Smooth muscle cell (in vitro differentiated cells): ENCODE measurements at regions not wholly inside any gene's neighbourhood (a gene's known extent, or its start where the extent isn't known, plus 50 kb on each side); places are given as distances from the start of the nearest gene placed in this dataset.

ENCODE experiments used
- DNase-seq: peaks from one replicate; lab custom pipeline; 2025; ENCODE audit not compliant: unreplicated experiment; lab: John Stamatoyannopoulos, UW
- H2AFZ ChIP-seq: fragments of 200-600 bp; sonication (generic); 2 replicates; pipeline ENCODE4 v1.6.0; 2016; ENCODE audit warnings: antibody characterized with exemption, low read depth, mild to moderate bottlenecking
- H3F3A ChIP-seq: fragments of 200-600 bp; sonication (generic); 2 replicates; pipeline ENCODE4 v1.6.0; 2017; ENCODE audit warnings: antibody characterized with exemption, low read depth
- H3K27ac ChIP-seq: fragments of 200-600 bp; sonication (generic); 2 replicates; pipeline ENCODE4 v1.5.1; 2016; ENCODE audit warnings: low read depth, mild to moderate bottlenecking
- H3K27me3 ChIP-seq: fragments of 200-600 bp; sonication (generic); 2 replicates; pipeline ENCODE4 v1.6.1; 2016; ENCODE audit warnings: low read depth, mild to moderate bottlenecking
- H3K36me3 ChIP-seq: fragments of 200-600 bp; sonication (generic); 2 replicates; pipeline ENCODE4 v1.5.1; 2016; ENCODE audit warnings: low read depth
- H3K4me1 ChIP-seq: fragments of 200-600 bp; sonication (generic); 2 replicates; pipeline ENCODE4 v1.5.1; 2016; ENCODE audit warnings: low read depth
- H3K4me2 ChIP-seq: fragments of 200-600 bp; sonication (generic); 2 replicates; pipeline ENCODE4 v1.6.0; 2016; ENCODE audit warnings: mild to moderate bottlenecking
- H3K4me3 ChIP-seq: fragments of 200-600 bp; sonication (generic); 2 replicates; pipeline ENCODE4 v1.5.1; 2016; ENCODE audit warnings: mild to moderate bottlenecking
- H3K79me2 ChIP-seq: fragments of 200-600 bp; sonication (generic); 2 replicates; pipeline ENCODE4 v1.6.0; 2016; ENCODE audit warnings: low read depth, mild to moderate bottlenecking
- H3K9ac ChIP-seq: fragments of 200-600 bp; sonication (generic); 2 replicates; pipeline ENCODE4 v1.6.0; 2016; ENCODE audit warnings: low read depth
- H3K9me3 ChIP-seq: fragments of 200-600 bp; sonication (generic); replicated peaks from 2 replicates; pipeline ENCODE4 v1.5.1; 2016; ENCODE audit warnings: low read depth
- H4K20me1 ChIP-seq: fragments of 200-600 bp; sonication (generic); 2 replicates; pipeline ENCODE4 v1.6.0; 2016; ENCODE audit warnings: low read depth
- WGBS: methylation state at CpG from one replicate; pipeline ENCODE4 v1.1.7; 2016; ENCODE audit warnings: low lambda C conversion rate; 5-methylcytosine and 5-hydroxymethylcytosine counted together
- TF ChIP-seq, protein P1 (sequence below): fragments of 200-600 bp; sonication (generic); IDR thresholded peaks from 2 replicates; pipeline ENCODE4 v1.5.1; 2017; ENCODE audit warnings: borderline replicate concordance, mild to moderate bottlenecking, antibody characterized with exemption; ENCODE audit not compliant: insufficient read depth, poor library complexity, severe bottlenecking

DNA sequence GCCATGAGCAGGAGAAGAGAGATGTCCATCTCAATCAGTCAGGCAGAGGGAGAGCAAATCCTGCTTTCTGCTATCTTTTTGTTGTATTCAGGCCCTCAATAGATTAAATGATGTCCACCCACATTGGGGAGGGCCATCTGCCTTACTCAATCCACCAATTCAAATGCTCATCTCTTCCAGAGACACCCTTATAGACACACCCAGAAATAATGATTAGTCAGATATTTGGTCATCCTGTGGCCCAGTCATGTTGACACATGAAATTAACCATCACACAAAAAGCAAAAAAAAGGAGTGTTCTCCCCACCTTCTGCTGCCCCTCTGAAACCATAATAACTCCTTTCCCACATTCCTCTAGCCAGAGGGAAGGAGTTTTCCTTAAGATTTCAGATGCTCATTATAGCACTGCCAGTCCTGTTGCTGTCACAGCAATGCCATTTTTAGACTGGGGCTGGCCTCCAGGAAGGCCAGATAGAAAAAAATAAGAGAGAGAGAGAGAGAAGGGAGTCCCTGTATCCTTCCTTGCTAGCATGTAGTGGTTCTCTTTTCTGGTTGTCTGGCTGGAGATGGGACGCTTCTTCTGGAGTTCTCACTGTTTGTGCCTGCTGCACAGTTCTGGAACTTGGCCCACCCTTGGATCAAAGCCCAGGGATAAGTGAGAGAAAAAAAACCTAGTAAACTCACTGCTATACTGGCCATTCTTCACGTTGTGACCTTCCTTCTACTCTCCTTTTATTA lies 177.7 kb downstream of the RBM46 start:
- no peak overlapping the region for H3K27ac ChIP-seq
- no peak overlapping the region for H3K9ac ChIP-seq
- no peaks in the 10 kb centered on the region for H3K27me3 ChIP-seq
- TF ChIP-seq, protein P1, sequence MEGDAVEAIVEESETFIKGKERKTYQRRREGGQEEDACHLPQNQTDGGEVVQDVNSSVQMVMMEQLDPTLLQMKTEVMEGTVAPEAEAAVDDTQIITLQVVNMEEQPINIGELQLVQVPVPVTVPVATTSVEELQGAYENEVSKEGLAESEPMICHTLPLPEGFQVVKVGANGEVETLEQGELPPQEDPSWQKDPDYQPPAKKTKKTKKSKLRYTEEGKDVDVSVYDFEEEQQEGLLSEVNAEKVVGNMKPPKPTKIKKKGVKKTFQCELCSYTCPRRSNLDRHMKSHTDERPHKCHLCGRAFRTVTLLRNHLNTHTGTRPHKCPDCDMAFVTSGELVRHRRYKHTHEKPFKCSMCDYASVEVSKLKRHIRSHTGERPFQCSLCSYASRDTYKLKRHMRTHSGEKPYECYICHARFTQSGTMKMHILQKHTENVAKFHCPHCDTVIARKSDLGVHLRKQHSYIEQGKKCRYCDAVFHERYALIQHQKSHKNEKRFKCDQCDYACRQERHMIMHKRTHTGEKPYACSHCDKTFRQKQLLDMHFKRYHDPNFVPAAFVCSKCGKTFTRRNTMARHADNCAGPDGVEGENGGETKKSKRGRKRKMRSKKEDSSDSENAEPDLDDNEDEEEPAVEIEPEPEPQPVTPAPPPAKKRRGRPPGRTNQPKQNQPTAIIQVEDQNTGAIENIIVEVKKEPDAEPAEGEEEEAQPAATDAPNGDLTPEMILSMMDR = no peak
- 83% methylated on average over 2 of the region's 2 CpGs for WGBS
- H3K4me1 ChIP-seq = no peaks in the 10 kb centered on the region
- no peaks in the 10 kb centered on the region for H3K79me2 ChIP-seq
- H3F3A ChIP-seq = no peaks in the 10 kb centered on the region
- no peak for DNase-seq
- no peak overlapping the region for H3K4me3 ChIP-seq
- no peak overlapping the region for H2AFZ ChIP-seq
- H4K20me1 ChIP-seq = no peaks in the 10 kb centered on the region
- H3K9me3 ChIP-seq = no peaks in the 10 kb centered on the region
- H3K36me3 ChIP-seq = no peaks in the 10 kb centered on the region
- H3K4me2 ChIP-seq = no peak overlapping the region

DNA sequence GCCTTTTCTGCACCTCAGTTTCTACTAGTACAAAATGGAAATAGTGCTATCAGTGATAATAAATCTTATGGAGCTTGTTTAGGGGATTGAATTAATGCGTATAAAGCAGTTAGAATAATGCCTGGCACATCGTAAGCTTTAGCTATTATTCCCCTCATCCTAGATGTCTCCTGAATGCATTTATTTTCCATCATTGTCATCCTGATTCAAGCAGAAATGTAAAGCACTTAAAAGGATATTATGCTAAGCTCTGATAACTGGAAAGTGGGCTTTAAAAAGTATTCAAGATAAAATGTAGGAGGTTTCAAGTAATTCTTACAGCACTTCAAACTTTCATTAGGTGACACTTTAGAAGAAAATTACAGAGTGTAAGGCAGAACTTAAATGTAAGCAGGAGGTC lies 178.7 kb downstream of the RBM46 start:
- no peaks in the 10 kb centered on the region for H3K27me3 ChIP-seq
- H3K9ac ChIP-seq = no peak overlapping the region
- no peak for DNase-seq
- no peaks in the 10 kb centered on the region for H3K9me3 ChIP-seq
- no peak overlapping the region for H3K4me2 ChIP-seq
- TF ChIP-seq, protein P1 = no peak
- H3K4me3 ChIP-seq = no peak overlapping the region
- no peaks in the 10 kb centered on the region for H4K20me1 ChIP-seq
- H3K36me3 ChIP-seq = no peaks in the 10 kb centered on the region
- H3K79me2 ChIP-seq = no peaks in the 10 kb centered on the region
- H3K4me1 ChIP-seq = no peaks in the 10 kb centered on the region
- H3K27ac ChIP-seq = no peak overlapping the region
- H3F3A ChIP-seq = no peaks in the 10 kb centered on the region
- 83% methylated on average over 2 of the region's 2 CpGs for WGBS
- H2AFZ ChIP-seq = no peak overlapping the region

GRCh38 chr4:154960476-154960875 lies 179.4 kb downstream of the RBM46 start:
- Histone ChIP-seq H3K4me3 (no peak overlapping the region), H3F3A (no peaks in the 10 kb centered on the region), H3K9me3 (no peaks in the 10 kb centered on the region), H3K9ac (no peak overlapping the region), H3K27ac (no peak overlapping the region), H3K4me1 (no peaks in the 10 kb centered on the region), H4K20me1 (no peaks in the 10 kb centered on the region), H3K4me2 (no peak overlapping the region), H3K27me3 (no peaks in the 10 kb centered on the region), H3K79me2 (no peaks in the 10 kb centered on the region), H2AFZ (no peak overlapping the region), H3K36me3 (no peaks in the 10 kb centered on the region)
- TF ChIP-seq, protein P1 = no peak
- 88% methylated on average over 4 of the region's 4 CpGs for WGBS
- DNase-seq = no peak

DNA sequence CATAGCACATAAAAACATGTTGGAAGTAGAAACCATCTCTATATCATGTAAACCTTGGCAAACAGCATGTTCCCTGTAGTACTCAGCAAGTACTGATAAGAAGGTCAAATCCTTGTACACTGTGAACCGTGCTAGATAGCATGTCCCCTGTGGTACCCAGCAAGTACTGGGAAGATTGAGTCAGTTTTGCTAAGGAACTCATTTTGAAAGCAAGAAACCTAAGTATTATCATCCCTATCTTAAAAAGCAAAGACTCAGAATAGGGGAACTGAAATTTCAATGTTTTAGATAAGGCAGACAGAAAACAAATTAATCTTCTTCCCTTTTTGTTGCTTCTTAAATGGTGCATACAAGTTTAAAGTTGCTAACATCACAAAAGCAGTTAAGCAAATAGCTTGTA lies 180.2 kb downstream of the RBM46 start:
- Histone ChIP-seq H3K27me3 (no peaks in the 10 kb centered on the region), H3K4me3 (no peak overlapping the region), H3K4me2 (no peak overlapping the region), H3F3A (no peaks in the 10 kb centered on the region), H4K20me1 (no peaks in the 10 kb centered on the region), H3K79me2 (no peaks in the 10 kb centered on the region), H3K27ac (no peak overlapping the region), H3K36me3 (no peaks in the 10 kb centered on the region), H3K9ac (no peak overlapping the region), H2AFZ (no peak overlapping the region), H3K9me3 (no peaks in the 10 kb centered on the region), H3K4me1 (no peaks in the 10 kb centered on the region)
- TF ChIP-seq, protein P1 = no peak
- no peak for DNase-seq
- 67% methylated on average over 1 of the region's 1 CpG for WGBS
